HG03520 (cell line): ENCODE measurements at regions not wholly inside any gene's neighbourhood (a gene's known extent, or its start where the extent isn't known, plus 50 kb on each side); places are given as distances from the start of the nearest gene placed in this dataset.
"Not testable (repeated sequence)": the region's sequence is repeated elsewhere in the genome, so short reads cannot be mapped to it uniquely, and the experiment has no call there.

Source experiments
- ATAC-seq: cut with Tn5 transposase; IDR thresholded peaks from one replicate; pipeline ENCODE4 v1.9.1; 2021; ENCODE audit warnings: mild to moderate bottlenecking, moderate library complexity; ENCODE audit not compliant: unreplicated experiment

- ATAC-seq, result no peak
Measured at GRCh38 chr3:20668411-20668810, 482.4 kb upstream of the SGO1 start.

GRCh38 chr3:20666091-20666490 lies 480.1 kb upstream of the SGO1 start:
- no peak for ATAC-seq

GRCh38 chr3:20658491-20658890 lies 472.5 kb upstream of the SGO1 start:
- ATAC-seq, result no peak

GRCh38 chr3:20657560-20657959 lies 471.6 kb upstream of the SGO1 start:
- no peak for ATAC-seq

GRCh38 chr3:20652231-20652986 lies 466.4 kb upstream of the SGO1 start:
- ATAC-seq, result no peak

GRCh38 chr3:20648921-20649381 lies 462.9 kb upstream of the SGO1 start:
- ATAC-seq, result no peak

GRCh38 chr3:20648294-20648693 lies 462.3 kb upstream of the SGO1 start:
- no peak for ATAC-seq

GRCh38 chr3:20646425-20646824 lies 460.4 kb upstream of the SGO1 start:
- no peak for ATAC-seq

GRCh38 chr3:20645340-20645739 lies 459.3 kb upstream of the SGO1 start:
- ATAC-seq, result no peak

GRCh38 chr3:20637729-20638128 lies 451.7 kb upstream of the SGO1 start:
- ATAC-seq, result no peak

- ATAC-seq, result no peak
Measured at GRCh38 chr3:20622304-20622703, 436.3 kb upstream of the SGO1 start.

- ATAC-seq, result not testable (repeated sequence)
Measured at GRCh38 chr3:20618621-20619020, 432.6 kb upstream of the SGO1 start.

- not testable (repeated sequence) for ATAC-seq
Measured at GRCh38 chr3:20618181-20618580, 432.2 kb upstream of the SGO1 start.

GRCh38 chr3:20615982-20616381 lies 430.0 kb upstream of the SGO1 start:
- ATAC-seq, result not testable (repeated sequence)

- no peak for ATAC-seq
Measured at GRCh38 chr3:20608054-20608738, 422.2 kb upstream of the SGO1 start.

GRCh38 chr3:20604659-20605058 lies 418.7 kb upstream of the SGO1 start:
- ATAC-seq, result no peak

GRCh38 chr3:20589275-20589674 lies 403.3 kb upstream of the SGO1 start:
- no peak for ATAC-seq

GRCh38 chr3:20588781-20589180 lies 402.8 kb upstream of the SGO1 start:
- no peak for ATAC-seq

- ATAC-seq, result no peak
Measured at GRCh38 chr3:20583648-20584047, 397.6 kb upstream of the SGO1 start.

GRCh38 chr3:20576228-20576627 lies 390.2 kb upstream of the SGO1 start:
- ATAC-seq, result no peak

GRCh38 chr3:20575146-20575545 lies 389.1 kb upstream of the SGO1 start:
- no peak for ATAC-seq

GRCh38 chr3:20574746-20575145 lies 388.7 kb upstream of the SGO1 start:
- ATAC-seq, result no peak
